ENCODE measurements at regions not wholly inside any gene's neighbourhood (a gene's known extent, or its start where the extent isn't known, plus 50 kb on each side); places are given as distances from the start of the nearest gene placed in this dataset.

- no peaks in the 10 kb centered on the region; the same call in 1 of the 2 replicates for H3K36me3 ChIP-seq (ENCODE audit: control insufficient read depth, insufficient read depth, low read length)
- ChIA-PET POLR2A (no interaction called here), CTCF (no interaction called here)
- no peaks in the 10 kb centered on the region for H3K4me1 ChIP-seq (ENCODE audit: control insufficient read depth, insufficient read depth, low read length)
- TF ChIP-seq, protein P1, sequence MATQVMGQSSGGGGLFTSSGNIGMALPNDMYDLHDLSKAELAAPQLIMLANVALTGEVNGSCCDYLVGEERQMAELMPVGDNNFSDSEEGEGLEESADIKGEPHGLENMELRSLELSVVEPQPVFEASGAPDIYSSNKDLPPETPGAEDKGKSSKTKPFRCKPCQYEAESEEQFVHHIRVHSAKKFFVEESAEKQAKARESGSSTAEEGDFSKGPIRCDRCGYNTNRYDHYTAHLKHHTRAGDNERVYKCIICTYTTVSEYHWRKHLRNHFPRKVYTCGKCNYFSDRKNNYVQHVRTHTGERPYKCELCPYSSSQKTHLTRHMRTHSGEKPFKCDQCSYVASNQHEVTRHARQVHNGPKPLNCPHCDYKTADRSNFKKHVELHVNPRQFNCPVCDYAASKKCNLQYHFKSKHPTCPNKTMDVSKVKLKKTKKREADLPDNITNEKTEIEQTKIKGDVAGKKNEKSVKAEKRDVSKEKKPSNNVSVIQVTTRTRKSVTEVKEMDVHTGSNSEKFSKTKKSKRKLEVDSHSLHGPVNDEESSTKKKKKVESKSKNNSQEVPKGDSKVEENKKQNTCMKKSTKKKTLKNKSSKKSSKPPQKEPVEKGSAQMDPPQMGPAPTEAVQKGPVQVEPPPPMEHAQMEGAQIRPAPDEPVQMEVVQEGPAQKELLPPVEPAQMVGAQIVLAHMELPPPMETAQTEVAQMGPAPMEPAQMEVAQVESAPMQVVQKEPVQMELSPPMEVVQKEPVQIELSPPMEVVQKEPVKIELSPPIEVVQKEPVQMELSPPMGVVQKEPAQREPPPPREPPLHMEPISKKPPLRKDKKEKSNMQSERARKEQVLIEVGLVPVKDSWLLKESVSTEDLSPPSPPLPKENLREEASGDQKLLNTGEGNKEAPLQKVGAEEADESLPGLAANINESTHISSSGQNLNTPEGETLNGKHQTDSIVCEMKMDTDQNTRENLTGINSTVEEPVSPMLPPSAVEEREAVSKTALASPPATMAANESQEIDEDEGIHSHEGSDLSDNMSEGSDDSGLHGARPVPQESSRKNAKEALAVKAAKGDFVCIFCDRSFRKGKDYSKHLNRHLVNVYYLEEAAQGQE (IDR thresholded peaks at IDR 0.05; ENCODE audit: insufficient read depth in 1 of 2, low read depth in 2 of 2, low read length in 1 of 2), result no peak
- TF ChIP-seq TCF7L2 (IDR thresholded peaks at IDR 0.05; ENCODE audit: low read depth, low read length), result no peak
- TF ChIP-seq CTCF (IDR thresholded peaks at IDR 0.05), result no peak
- no peak for TF ChIP-seq POLR2AphosphoS5 (IDR thresholded peaks at IDR 0.05; ENCODE audit: low read depth, low read length)
- no peak for TF ChIP-seq SIN3A (IDR thresholded peaks at IDR 0.05; ENCODE audit: borderline replicate concordance, insufficient read depth, low read depth, low read length)
- no peaks in the 10 kb centered on the region; the same call in 1 of the 2 replicates for H3K9me3 ChIP-seq (ENCODE audit: control insufficient read depth, insufficient read depth, low read depth, low read length)
- no TSS peak for BruUV-seq (replicated peaks)
- DNase-seq (ENCODE audit: low read depth, low spot score), result no peak
- H3K4me3 ChIP-seq (ENCODE audit: low read depth in 2 of 2, low read length in 2 of 2), result no peak overlapping the region
- in situ Hi-C loops (cut with HindIII; ENCODE audit: low pct_unique_long_range_greater_than_20kb, low sequenced_read_pairs), result no loop called here
- intact Hi-C loops (cut with micrococcal nuclease; ENCODE audit: unreplicated experiment), result no loop called here
- no peak for ATAC-seq
- H3K27ac ChIP-seq (ENCODE audit: low read length), result no peak overlapping the region
- no peaks in the 10 kb centered on the region for H3K27me3 ChIP-seq (ENCODE audit: control insufficient read depth, insufficient read depth, low read length)
These were observed 727.2 kb upstream of the ADGRL2 start for GRCh38 chr1:81073580-81073979.

GRCh38 chr1:81071969-81072753 is 728.6 kb upstream of the ADGRL2 start:
- Histone ChIP-seq H3K27me3 (ENCODE audit: control insufficient read depth, insufficient read depth, low read length) (no peaks in the 10 kb centered on the region), H3K27ac (ENCODE audit: low read length) (no peak overlapping the region), H3K36me3 (ENCODE audit: control insufficient read depth, insufficient read depth, low read length) (no peaks in the 10 kb centered on the region; the same call in 1 of the 2 replicates), H3K4me3 (ENCODE audit: low read depth in 2 of 2, low read length in 2 of 2) (no peak overlapping the region), H3K4me1 (ENCODE audit: control insufficient read depth, insufficient read depth, low read length) (no peaks in the 10 kb centered on the region), H3K9me3 (ENCODE audit: control insufficient read depth, insufficient read depth, low read depth, low read length) (no peaks in the 10 kb centered on the region; the same call in 1 of the 2 replicates)
- intact Hi-C loops (cut with micrococcal nuclease; ENCODE audit: unreplicated experiment), result no loop called here
- in situ Hi-C loops (cut with HindIII; ENCODE audit: low pct_unique_long_range_greater_than_20kb, low sequenced_read_pairs), result no loop called here
- no peak for ATAC-seq
- no peak for DNase-seq (ENCODE audit: low read depth, low spot score)
- no TSS peak for BruUV-seq (replicated peaks)
- ChIA-PET POLR2A (no interaction called here), CTCF (no interaction called here)
- no peak for TF ChIP-seq POLR2AphosphoS5 (IDR thresholded peaks at IDR 0.05; ENCODE audit: low read depth, low read length)
- TF ChIP-seq, protein P1 (IDR thresholded peaks at IDR 0.05; ENCODE audit: insufficient read depth in 1 of 2, low read depth in 2 of 2, low read length in 1 of 2), result no peak
- no peak for TF ChIP-seq CTCF (IDR thresholded peaks at IDR 0.05)
- TF ChIP-seq TCF7L2 (IDR thresholded peaks at IDR 0.05; ENCODE audit: low read depth, low read length), result no peak
- no peak for TF ChIP-seq SIN3A (IDR thresholded peaks at IDR 0.05; ENCODE audit: borderline replicate concordance, insufficient read depth, low read depth, low read length)

All from Panc1 (cell line).